ENCODE measurements at regions not wholly inside any gene's neighbourhood (a gene's known extent, or its start where the extent isn't known, plus 50 kb on each side); places are given as distances from the start of the nearest gene placed in this dataset.
"Not testable (repeated sequence)": the region's sequence is repeated elsewhere in the genome, so short reads cannot be mapped to it uniquely, and the experiment has no call there.

- DNase-seq: no peak
Observed at GRCh38 chr10:123323884-123324283, 169.7 kb downstream of the BUB3 start.

GRCh38 chr10:123325663-123326190 is 171.5 kb downstream of the BUB3 start:
- DNase-seq: no peak

GRCh38 chr10:123326674-123327073 is 172.5 kb downstream of the BUB3 start:
- DNase-seq: no peak

- DNase-seq: no peak
Observed at GRCh38 chr10:123327450-123327849, 173.2 kb downstream of the BUB3 start.

- no peak for DNase-seq
Observed at GRCh38 chr10:123327896-123328295, 173.7 kb downstream of the BUB3 start.

- no peak for DNase-seq
Observed at GRCh38 chr10:123331438-123331837, 177.2 kb downstream of the BUB3 start.

- DNase-seq: no peak
Observed at GRCh38 chr10:123346581-123346980, 192.4 kb downstream of the BUB3 start.

- no peak for DNase-seq
Observed at GRCh38 chr10:123348691-123349572, 194.7 kb downstream of the BUB3 start.

GRCh38 chr10:123351715-123352114 is 197.5 kb downstream of the BUB3 start:
- no peak for DNase-seq

GRCh38 chr10:123354521-123354920 is 200.3 kb downstream of the BUB3 start:
- no peak for DNase-seq

GRCh38 chr10:123355748-123356481 is 201.7 kb downstream of the BUB3 start:
- no peak for DNase-seq

- DNase-seq: no peak
Observed at GRCh38 chr10:123356799-123357198, 202.6 kb downstream of the BUB3 start.

GRCh38 chr10:123357421-123357930 is 203.3 kb downstream of the BUB3 start:
- DNase-seq: no peak

- DNase-seq: no peak
Observed at GRCh38 chr10:123359539-123359938, 205.3 kb downstream of the BUB3 start.

- no peak for DNase-seq
Observed at GRCh38 chr10:123361832-123362231, 207.6 kb downstream of the BUB3 start.

- DNase-seq: no peak
Observed at GRCh38 chr10:123367195-123367594, 213.0 kb downstream of the BUB3 start.

GRCh38 chr10:123371626-123372025 is 217.4 kb downstream of the BUB3 start:
- not testable (repeated sequence) for DNase-seq

GRCh38 chr10:123373591-123373990 is 219.4 kb downstream of the BUB3 start:
- DNase-seq: no peak

GRCh38 chr10:123375097-123375496 is 220.9 kb downstream of the BUB3 start:
- DNase-seq: no peak

- DNase-seq: no peak
Observed at GRCh38 chr10:123375738-123376137, 221.5 kb downstream of the BUB3 start.

- DNase-seq: no peak
Observed at GRCh38 chr10:123377883-123378282, 223.7 kb downstream of the BUB3 start.

- DNase-seq: no peak
Observed at GRCh38 chr10:123378302-123378701, 224.1 kb downstream of the BUB3 start.

GRCh38 chr10:123379156-123379555 is 225.0 kb downstream of the BUB3 start:
- no peak for DNase-seq
